Ascending aorta (tissue), 2 donors: ENCODE measurements at regions not wholly inside any gene's neighbourhood (a gene's known extent, or its start where the extent isn't known, plus 50 kb on each side); places are given as distances from the start of the nearest gene placed in this dataset.
"Not testable (repeated sequence)": the region's sequence is repeated elsewhere in the genome, so short reads cannot be mapped to it uniquely, and the experiment has no call there.

Experiments used
- DNase-seq, 2 donors: peaks; one replicate each; pipeline ENCODE4 v3.0.0-alpha.2; 2019; ENCODE audit warnings: low spot score in 2 of 2
- H3K27ac ChIP-seq, 2 donors: fragments of 200-600 bp; sonication (generic); one replicate each; pipeline ENCODE4 v1.5.1; 2016 to 2017; ENCODE audit warnings: mild to moderate bottlenecking in 1 of 2
- H3K27me3 ChIP-seq: fragments of 200-600 bp; sonication (generic); one replicate; pipeline ENCODE4 v1.5.1; 2017
- H3K36me3 ChIP-seq, 2 donors: fragments of 200-600 bp; sonication (generic); one replicate each; pipeline ENCODE4 v1.5.1; 2016
- H3K4me1 ChIP-seq, 2 donors: fragments of 200-600 bp; sonication (generic); one replicate each; pipeline ENCODE4 v1.5.1; 2016 to 2017; ENCODE audit warnings: mild to moderate bottlenecking in 1 of 2
- H3K4me3 ChIP-seq, 2 donors: fragments of 200-600 bp; sonication (generic); one replicate each; pipeline ENCODE4 v1.5.1; 2016 to 2017; ENCODE audit warnings: mild to moderate bottlenecking in 1 of 2
- H3K9me3 ChIP-seq, 2 donors: fragments of 200-600 bp; sonication (generic); one replicate each; pipeline ENCODE4 v1.5.1; 2016
- intact Hi-C: fragments of 100-400 bp; cut with DNase I; formaldehyde crosslinking; loops from one replicate; pipeline ENCODE4 v1.15.1; 2023
- TF ChIP-seq, protein P1 (sequence below), 3 experiments: fragments of 200-600 bp in 2 of 3; fragments of 450-650 bp in 1 of 3; sonication (generic) in 2 of 3; IDR thresholded peaks; one replicate each; pipeline ENCODE4 v1.5.1; 2016 to 2019; ENCODE audit warnings: antibody characterized with exemption in 3 of 3, mild to moderate bottlenecking in 1 of 3, moderate library complexity in 1 of 3

DNA sequence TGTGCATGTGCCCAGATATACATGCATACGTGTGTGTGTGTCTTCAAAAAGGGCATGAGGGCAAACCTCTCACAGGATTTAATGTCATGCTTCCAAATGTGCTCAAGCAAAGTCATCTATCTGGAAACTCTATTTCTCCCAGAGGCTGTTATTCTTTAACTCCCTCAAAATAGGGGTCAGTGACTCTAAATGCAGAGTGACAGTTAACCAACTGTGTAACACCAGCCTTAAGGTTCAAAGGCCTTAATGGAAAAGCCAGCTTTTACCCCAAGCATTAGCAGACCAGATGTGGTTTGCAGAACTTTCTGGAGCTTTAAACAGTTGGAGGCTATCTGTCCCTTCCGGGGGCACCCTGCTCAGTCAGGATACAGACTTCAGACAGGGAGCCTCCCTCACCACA is 70.4 kb upstream of the SLC7A14 start:
- Histone ChIP-seq H3K9me3 (no peaks in the 10 kb centered on the region), H3K27ac (no peak overlapping the region), H3K36me3 (no peaks in the 10 kb centered on the region), H3K27me3 (no peaks in the 10 kb centered on the region), H3K4me3 (no peak overlapping the region), H3K4me1 (no peaks in the 10 kb centered on the region)
- no peak for DNase-seq
- TF ChIP-seq, protein P1, sequence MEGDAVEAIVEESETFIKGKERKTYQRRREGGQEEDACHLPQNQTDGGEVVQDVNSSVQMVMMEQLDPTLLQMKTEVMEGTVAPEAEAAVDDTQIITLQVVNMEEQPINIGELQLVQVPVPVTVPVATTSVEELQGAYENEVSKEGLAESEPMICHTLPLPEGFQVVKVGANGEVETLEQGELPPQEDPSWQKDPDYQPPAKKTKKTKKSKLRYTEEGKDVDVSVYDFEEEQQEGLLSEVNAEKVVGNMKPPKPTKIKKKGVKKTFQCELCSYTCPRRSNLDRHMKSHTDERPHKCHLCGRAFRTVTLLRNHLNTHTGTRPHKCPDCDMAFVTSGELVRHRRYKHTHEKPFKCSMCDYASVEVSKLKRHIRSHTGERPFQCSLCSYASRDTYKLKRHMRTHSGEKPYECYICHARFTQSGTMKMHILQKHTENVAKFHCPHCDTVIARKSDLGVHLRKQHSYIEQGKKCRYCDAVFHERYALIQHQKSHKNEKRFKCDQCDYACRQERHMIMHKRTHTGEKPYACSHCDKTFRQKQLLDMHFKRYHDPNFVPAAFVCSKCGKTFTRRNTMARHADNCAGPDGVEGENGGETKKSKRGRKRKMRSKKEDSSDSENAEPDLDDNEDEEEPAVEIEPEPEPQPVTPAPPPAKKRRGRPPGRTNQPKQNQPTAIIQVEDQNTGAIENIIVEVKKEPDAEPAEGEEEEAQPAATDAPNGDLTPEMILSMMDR (IDR thresholded peaks at IDR 0.05): no peak
- intact Hi-C loops: no loop called here

- DNase-seq: no peak
- no peak overlapping the region for H3K27ac ChIP-seq
- no peak overlapping the region for H3K4me3 ChIP-seq
- no peaks in the 10 kb centered on the region for H3K4me1 ChIP-seq
- intact Hi-C loops: no loop called here
- TF ChIP-seq, protein P1 (IDR thresholded peaks at IDR 0.05): no peak
- no peaks in the 10 kb centered on the region for H3K36me3 ChIP-seq
- H3K27me3 ChIP-seq: no peaks in the 10 kb centered on the region
- H3K9me3 ChIP-seq: no peaks in the 10 kb centered on the region
These were observed 67.9 kb upstream of the SLC7A14 start for GRCh38 chr3:170653801-170654200.

DNA sequence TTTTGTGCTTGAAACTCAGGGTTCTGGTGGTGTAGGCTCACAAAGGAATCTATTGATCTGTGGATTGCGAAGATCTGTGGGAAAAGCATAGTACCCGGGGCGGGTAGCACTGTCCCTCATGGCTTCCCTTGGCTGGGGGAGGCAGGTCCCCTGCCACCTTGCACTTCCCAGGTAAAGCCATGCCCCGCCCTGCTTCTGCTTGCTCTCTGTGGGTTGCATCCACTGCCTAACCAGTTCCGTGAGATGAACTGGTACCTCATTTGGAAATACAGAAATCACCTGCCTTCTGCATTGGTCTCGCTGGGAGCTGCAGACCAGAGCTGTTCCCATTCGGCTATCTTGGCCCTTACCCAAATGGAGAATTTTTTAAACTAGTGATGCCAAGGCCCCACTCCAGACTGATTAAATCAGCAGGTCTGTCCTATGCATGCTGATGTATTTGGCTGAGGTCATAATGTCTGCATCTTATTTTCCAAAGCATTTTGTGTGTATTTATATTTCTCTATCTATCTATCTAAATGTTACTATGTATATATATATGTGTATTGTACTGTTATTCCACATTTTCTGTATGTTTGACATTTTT is 65.5 kb upstream of the SLC7A14 start:
- H3K9me3 ChIP-seq: no peaks in the 10 kb centered on the region
- no peaks in the 10 kb centered on the region for H3K4me1 ChIP-seq
- DNase-seq: no peak
- no peaks in the 10 kb centered on the region for H3K36me3 ChIP-seq
- no peak overlapping the region for H3K27ac ChIP-seq
- intact Hi-C loops: no loop called here
- H3K4me3 ChIP-seq: no peak overlapping the region
- H3K27me3 ChIP-seq: no peaks in the 10 kb centered on the region
- TF ChIP-seq, protein P1 (IDR thresholded peaks at IDR 0.05): no peak

DNA sequence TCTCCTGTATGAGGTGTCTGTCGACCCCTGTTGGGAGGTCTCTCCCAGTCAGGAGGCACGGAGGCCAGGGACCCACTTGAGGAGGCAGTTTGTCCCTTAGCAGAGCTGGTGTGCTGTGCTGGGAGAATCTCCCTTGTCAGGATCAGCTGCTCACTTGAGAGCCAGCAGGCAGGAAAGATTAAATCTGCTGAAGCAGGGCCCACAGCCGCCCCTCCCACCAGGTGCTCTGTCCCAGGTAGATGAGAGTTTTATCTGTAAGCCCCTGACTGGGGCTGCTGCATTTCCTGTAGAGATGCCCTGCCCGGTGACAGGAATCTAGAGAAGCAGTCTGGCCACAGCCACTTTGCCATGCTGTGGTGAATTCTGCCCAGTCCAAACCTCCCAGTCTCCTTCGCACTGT is 64.7 kb upstream of the SLC7A14 start:
- DNase-seq, H3K9me3 ChIP-seq, H3K27ac ChIP-seq, H3K4me1 ChIP-seq, intact Hi-C loops, H3K4me3 ChIP-seq, H3K27me3 ChIP-seq, H3K36me3 ChIP-seq: not testable (repeated sequence)

DNA sequence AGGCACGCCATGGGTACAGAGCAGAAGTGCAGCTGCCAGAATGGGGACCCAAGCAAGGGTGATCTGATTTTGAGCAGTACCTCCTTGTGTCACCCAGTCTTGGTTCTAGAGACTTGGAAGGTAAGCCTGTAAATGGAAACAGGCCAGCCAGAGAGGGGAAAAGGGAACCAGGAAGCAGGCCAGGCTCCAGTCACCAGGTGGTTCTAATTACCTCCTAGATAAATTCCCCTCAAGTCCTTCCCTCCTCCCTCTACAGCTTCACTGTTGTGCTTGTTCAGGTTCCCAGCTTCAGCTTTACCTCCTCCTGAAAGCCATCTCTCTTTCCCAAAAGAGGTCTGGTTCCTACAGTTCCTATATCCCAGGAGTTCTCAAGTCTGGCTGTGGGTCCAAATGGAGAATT is 58.8 kb upstream of the SLC7A14 start:
- Histone ChIP-seq H3K27me3 (no peaks in the 10 kb centered on the region), H3K9me3 (no peaks in the 10 kb centered on the region), H3K4me1 (peaks cover 0 to 3% of the 10 kb centered on the region in 2 donors), H3K27ac (no peak overlapping the region), H3K36me3 (no peaks in the 10 kb centered on the region), H3K4me3 (no peak overlapping the region)
- no peak for DNase-seq
- TF ChIP-seq, protein P1 (IDR thresholded peaks at IDR 0.05): no peak
- intact Hi-C loops: no loop called here

DNA sequence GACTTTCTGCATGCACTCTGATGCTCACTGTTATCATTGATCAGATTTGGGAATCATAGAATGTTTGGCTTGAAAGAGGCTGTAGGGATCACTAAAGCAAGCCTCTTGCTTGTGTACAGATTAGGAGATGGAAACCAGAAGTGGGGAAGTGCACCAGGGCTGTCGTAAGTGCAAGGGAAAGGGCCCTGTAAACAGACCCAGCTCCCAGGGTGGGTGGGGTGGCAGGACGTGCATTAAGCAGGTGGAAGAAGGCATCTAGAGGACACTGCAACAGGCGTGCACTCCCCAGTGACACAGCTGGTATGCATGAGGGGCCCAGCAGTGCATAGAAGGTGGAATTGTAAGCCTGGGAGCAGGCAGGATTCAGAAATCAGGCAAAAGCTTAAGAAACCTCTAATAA is 58.0 kb upstream of the SLC7A14 start:
- TF ChIP-seq, protein P1 (IDR thresholded peaks at IDR 0.05): no peak
- H3K9me3 ChIP-seq: no peaks in the 10 kb centered on the region
- H3K27me3 ChIP-seq: no peaks in the 10 kb centered on the region
- no peaks in the 10 kb centered on the region for H3K36me3 ChIP-seq
- H3K4me3 ChIP-seq: no peak overlapping the region
- DNase-seq: no peak
- intact Hi-C loops: no loop called here
- H3K27ac ChIP-seq: no peak overlapping the region
- peaks cover 0 to 3% of the 10 kb centered on the region in 2 donors for H3K4me1 ChIP-seq
